ENCODE measurements at regions not wholly inside any gene's neighbourhood (a gene's known extent, or its start where the extent isn't known, plus 50 kb on each side); places are given as distances from the start of the nearest gene placed in this dataset.

DNA sequence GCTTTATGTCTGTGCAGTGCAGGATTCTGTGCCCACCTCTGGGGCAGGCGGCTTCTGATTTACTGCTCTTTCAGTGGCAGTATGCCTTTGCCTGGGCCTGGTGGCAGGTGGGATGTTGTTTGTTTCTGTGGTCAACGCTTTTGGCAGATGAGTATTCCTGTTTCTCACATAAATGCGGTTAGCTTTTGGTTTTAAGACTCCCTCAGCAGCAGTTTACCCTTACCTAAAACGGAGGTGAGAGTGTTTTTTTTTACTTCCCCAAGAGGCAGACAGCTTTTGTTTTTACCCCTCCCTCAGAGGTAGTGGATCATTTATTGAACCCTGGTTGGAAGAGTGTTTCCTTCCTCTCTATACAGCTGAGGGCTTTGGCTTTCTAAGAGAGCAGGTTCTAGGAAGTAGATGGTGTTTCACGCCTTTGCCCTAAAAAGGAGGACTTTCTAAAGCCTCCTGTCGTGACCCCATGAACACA is 134.1 kb upstream of the PLSCR5 start:
- intact Hi-C loops (cut with DNase I), result no loop called here
- no peak overlapping the region for H3K27ac ChIP-seq
- no peak for TF ChIP-seq CTCF (IDR thresholded peaks at IDR 0.05)
- DNase-seq (peak in 1 of 4 donors; percentile 8), ATAC-seq (no peak)
- H3K27me3 ChIP-seq, result no peaks in the 10 kb centered on the region
- H3K36me3 ChIP-seq, result no peaks in the 10 kb centered on the region
- H3K4me1 ChIP-seq, result no peaks in the 10 kb centered on the region
- no peaks in the 10 kb centered on the region for H3K9me3 ChIP-seq
- H3K4me3 ChIP-seq, result no peak overlapping the region

GRCh38 chr3:146732325-146732724 is 127.2 kb upstream of the PLSCR5 start:
- Histone ChIP-seq H3K9me3 (peaks cover 0 to 6% of the 10 kb centered on the region in 2 donors), H3K27ac (no peak overlapping the region), H3K4me1 (no peaks in the 10 kb centered on the region), H3K27me3 (no peaks in the 10 kb centered on the region), H3K4me3 (no peak overlapping the region), H3K36me3 (no peaks in the 10 kb centered on the region)
- intact Hi-C loops (cut with DNase I), result no loop called here
- DNase-seq (no peak), ATAC-seq (no peak)
- TF ChIP-seq CTCF (IDR thresholded peaks at IDR 0.05), result no peak

DNA sequence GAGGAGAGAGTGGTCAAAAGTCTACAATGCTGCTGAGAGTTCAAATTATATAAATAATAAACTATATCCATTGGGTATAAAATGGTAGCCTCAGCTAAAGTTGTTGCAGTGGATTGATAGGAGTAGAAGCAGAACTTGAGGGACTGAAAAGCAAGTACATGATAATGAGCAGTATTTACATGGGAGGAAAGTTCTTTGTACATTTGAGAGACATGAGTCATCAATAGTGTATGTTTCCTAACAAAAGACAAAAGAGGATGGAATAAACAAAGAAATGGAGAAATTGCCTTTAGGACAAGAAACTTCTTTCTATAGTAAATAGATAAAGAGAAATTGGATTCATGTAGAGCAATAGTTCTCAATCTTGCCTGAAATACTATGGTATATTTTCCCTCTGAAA is 110.0 kb upstream of the PLSCR5 start:
- no peaks in the 10 kb centered on the region for H3K4me1 ChIP-seq
- H3K4me3 ChIP-seq, result no peak overlapping the region
- no peak for ATAC-seq
- H3K27ac ChIP-seq, result no peak overlapping the region
- intact Hi-C loops (cut with DNase I), result no loop called here
- no peak for DNase-seq
- TF ChIP-seq CTCF (IDR thresholded peaks at IDR 0.05), result no peak
- no peaks in the 10 kb centered on the region for H3K27me3 ChIP-seq
- H3K36me3 ChIP-seq, result no peaks in the 10 kb centered on the region
- no peaks in the 10 kb centered on the region for H3K9me3 ChIP-seq

- no peak for TF ChIP-seq CTCF (IDR thresholded peaks at IDR 0.05)
- intact Hi-C loops (cut with DNase I), result no loop called here
- ATAC-seq, result no peak
- H3K4me3 ChIP-seq, result no peak overlapping the region
- H3K4me1 ChIP-seq, result no peaks in the 10 kb centered on the region
- H3K27me3 ChIP-seq, result no peaks in the 10 kb centered on the region
- no peaks in the 10 kb centered on the region for H3K36me3 ChIP-seq
- no peak overlapping the region for H3K27ac ChIP-seq
- DNase-seq, result no peak
- no peaks in the 10 kb centered on the region for H3K9me3 ChIP-seq
Measured at GRCh38 chr3:146712806-146713205, 107.7 kb upstream of the PLSCR5 start.

DNA sequence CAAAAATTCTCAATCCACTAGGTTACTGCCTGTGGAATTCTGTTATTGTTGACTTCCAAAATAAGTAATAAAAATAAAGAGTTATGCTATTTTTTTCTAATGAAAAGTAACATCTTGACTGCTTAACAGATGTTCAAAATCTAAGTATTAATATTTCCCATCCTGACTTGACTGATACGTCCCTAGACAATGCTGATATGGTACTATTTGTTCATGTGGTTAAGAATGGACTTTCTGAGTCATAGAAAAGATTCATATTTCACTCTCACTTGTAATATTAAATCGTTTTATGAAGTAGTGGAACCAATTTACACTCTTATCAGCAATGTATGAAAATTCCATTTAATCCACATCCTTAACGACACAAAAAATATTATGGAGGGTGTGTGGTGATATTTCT is 104.8 kb upstream of the PLSCR5 start:
- Histone ChIP-seq H3K4me3 (no peak overlapping the region), H3K4me1 (no peaks in the 10 kb centered on the region), H3K27me3 (no peaks in the 10 kb centered on the region), H3K9me3 (no peaks in the 10 kb centered on the region), H3K36me3 (no peaks in the 10 kb centered on the region), H3K27ac (no peak overlapping the region)
- DNase-seq (no peak), ATAC-seq (no peak)
- no peak for TF ChIP-seq CTCF (IDR thresholded peaks at IDR 0.05)
- intact Hi-C loops (cut with DNase I), result no loop called here

Data from left lung (tissue), 4 donors.